ENCODE measurements at regions not wholly inside any gene's neighbourhood (a gene's known extent, or its start where the extent isn't known, plus 50 kb on each side); places are given as distances from the start of the nearest gene placed in this dataset.

- TF ChIP-seq CTCF (IDR thresholded peaks at IDR 0.05), result no peak
- TF ChIP-seq EP300 (IDR thresholded peaks at IDR 0.05), result no peak
Observed at GRCh38 chr10:30124704-30125103, 65.3 kb upstream of the JCAD start.

All from stomach (tissue), 4 donors.